Activated naive CD8-positive, alpha-beta T cell treated with anti-CD3 and anti-CD28 coated beads, Interleukin-2, amount 50 U/mL, for 16 hours (primary cell): ENCODE measurements at regions not wholly inside any gene's neighbourhood (a gene's known extent, or its start where the extent isn't known, plus 50 kb on each side); places are given as distances from the start of the nearest gene placed in this dataset.
"Not testable (repeated sequence)": the region's sequence is repeated elsewhere in the genome, so short reads cannot be mapped to it uniquely, and the experiment has no call there.

Source experiments
- DNase-seq: peaks from one replicate; pipeline ENCODE4 v3.0.0-alpha.2; 2020; ENCODE audit warnings: low read depth, low spot score

DNA sequence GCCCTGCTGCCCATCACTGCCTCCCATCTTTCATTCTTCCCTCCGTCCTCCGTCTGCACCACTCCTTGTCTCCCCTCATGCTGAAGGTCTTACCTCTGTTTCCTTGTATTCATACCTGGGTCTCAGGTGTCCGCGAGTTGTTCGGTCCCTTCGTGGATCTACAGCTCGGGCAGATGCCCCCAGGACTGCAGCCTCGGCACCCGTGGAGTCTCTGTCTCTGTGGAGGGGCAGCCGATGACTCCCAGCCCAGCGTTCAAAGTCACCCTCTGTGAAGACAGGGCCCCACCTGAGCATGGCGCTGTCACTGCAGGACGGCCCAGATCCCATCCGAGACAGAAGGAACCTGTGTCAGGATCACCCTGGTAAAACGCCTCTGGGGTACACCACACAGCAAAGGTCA lies 480.0 kb upstream of the SALL3 start:
- DNase-seq: no peak

DNA sequence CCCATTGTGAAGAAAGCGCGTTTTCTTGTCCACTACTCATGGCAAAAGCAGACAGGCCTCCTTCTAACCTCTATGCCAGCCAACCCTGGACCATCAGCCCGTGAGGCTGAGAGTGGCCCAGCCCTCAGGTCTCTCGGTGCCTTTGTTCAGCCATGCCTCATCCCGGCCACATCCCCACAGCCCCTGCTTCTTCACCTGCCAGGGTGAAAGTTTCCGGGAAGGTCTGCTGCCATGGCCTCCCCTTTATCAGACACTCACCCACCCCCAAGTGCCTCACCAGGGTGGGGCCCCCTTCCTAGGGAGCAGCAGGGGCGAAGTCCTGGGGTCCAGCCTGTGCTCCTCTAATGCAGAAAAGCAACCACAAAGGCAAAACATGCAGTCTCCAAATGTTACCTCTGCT lies 478.4 kb upstream of the SALL3 start:
- DNase-seq: no peak

DNA sequence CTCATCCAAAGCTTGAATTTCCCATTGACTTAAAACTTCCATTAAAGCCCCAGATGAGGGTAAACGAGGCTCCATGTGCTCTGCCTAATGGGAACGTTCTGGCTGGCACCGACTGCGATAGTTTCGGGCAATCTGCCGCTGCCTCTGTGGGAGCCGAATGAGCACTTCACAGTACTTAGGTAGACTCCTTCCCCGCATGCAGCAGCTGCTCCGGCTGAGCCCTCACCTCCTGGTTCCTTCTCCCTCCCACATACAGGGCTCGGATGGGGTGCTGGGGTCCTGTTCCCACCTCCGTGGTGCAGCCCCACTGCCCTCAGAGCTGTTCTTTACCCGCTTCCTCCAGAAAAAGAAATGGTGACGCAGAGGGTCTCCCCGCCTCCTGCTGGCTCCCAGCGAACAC lies 476.5 kb upstream of the SALL3 start:
- DNase-seq: no peak

DNA sequence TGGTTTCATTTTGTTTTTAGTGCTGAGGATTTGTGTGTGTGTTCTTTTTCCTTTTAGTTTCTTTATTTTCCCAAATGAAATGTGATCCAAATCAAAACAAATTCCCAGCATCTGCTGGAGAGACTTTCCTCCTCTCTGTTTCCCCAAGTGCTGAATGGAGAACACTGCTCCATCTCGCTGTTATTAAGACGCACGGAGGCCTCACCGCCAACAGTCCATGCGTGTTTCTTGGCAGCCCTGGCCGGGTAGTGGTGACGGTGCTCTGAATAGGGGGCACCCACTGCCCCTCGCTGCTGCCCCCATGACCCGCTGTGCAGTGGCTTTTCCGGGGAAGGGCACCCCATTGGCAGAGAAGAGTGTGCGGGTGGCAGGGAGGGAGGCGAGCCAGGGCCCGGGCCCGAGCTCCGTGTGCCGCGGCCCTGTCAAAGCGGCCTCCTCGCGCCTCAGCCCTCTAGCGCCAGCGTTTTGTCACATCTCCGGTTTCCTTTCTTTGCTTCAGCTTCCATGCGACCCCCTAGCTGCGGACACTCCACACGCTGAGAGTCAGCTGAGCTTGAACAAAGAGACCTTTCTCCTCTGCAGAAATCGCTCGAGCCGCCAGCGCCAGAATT lies 473.7 kb upstream of the SALL3 start:
- no peak for DNase-seq

DNA sequence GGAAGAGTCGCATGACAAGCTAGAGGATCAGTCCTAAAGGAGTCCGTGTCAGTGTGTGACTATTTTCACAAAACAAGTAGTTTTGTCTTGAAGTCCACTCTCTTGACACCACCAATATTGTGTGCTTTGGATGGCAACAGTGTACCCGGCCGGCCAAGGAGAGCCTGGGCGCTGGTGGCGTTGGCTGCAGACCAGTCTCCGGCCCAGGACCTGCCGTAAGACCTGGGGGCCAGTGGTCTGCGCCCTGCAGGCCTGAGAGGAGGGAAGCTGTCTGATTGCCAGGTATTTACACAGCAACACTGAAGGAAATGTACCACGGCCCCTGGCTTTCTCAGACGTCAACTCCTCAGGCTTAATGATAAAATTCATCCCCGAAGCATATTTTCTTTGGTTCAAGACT lies 472.4 kb upstream of the SALL3 start:
- DNase-seq: no peak

GRCh38 chr18:78508228-78508824 lies 471.3 kb upstream of the SALL3 start:
- not testable (repeated sequence) for DNase-seq

DNA sequence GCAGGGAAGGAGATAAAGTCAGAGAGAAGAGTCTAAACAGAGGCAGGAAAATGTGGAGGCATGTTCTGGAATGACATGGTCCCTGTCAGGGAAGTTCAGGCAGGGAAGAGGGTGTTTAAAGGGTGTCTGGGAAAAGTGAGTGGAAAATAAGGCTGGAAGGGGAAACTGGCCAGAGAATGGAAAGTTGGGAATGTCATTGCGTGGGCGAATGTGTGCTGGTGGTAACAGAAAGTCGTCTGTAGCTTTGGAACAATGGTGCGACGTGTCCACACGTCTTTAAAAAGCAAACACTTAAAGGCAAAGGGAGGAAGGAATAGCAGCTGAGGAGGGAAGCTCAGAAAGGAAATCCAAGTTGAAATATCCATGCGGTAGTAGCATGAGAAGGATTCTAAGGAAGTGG lies 469.5 kb upstream of the SALL3 start:
- no peak for DNase-seq

- DNase-seq: no peak
Measured at GRCh38 chr18:78510636-78511035, 469.0 kb upstream of the SALL3 start.

- no peak for DNase-seq
Measured at GRCh38 chr18:78511666-78512601, 467.7 kb upstream of the SALL3 start.

GRCh38 chr18:78514910-78515670 lies 464.5 kb upstream of the SALL3 start:
- DNase-seq: no peak

- DNase-seq: no peak
Measured at GRCh38 chr18:78517328-78517727, 462.3 kb upstream of the SALL3 start.

DNA sequence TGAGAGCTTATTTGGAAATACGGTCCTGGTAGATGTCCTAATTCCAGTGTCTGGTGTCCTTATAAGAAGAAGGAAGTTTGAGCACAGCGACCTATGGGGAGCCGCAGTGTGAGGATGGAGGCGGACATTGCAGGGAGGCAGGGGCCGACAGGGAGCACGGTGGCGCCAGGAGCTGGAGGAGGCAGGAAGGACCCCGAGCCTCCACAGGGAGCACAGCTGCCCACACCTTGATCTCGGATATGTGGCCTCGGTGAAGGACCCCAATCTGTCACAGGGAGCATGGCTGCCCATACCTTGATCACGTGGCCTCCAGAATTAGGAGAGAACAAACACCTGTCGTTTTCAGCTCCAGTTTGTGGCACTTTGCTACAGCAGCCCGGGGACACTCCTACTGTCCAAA lies 461.6 kb upstream of the SALL3 start:
- no peak for DNase-seq

DNA sequence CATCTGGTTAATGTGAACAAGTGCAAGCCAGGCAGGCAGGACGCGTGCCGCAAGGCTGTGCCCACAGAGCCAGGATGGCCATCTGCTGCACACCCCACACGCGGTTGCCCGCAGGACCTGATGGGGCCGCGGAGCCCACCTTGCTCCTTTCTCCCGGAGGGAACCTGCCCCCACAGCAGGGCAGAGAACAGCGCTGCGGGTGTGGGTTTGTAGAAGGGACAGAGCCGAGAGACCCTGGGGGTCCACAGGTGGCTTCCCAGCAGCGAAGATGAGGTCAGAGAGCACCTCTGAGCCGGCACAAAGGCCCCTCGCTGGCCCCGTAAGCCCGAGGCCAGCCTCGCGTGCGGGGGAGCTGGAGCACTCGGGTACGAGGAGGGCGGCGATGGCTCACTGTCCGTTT lies 460.8 kb upstream of the SALL3 start:
- no peak for DNase-seq

DNA sequence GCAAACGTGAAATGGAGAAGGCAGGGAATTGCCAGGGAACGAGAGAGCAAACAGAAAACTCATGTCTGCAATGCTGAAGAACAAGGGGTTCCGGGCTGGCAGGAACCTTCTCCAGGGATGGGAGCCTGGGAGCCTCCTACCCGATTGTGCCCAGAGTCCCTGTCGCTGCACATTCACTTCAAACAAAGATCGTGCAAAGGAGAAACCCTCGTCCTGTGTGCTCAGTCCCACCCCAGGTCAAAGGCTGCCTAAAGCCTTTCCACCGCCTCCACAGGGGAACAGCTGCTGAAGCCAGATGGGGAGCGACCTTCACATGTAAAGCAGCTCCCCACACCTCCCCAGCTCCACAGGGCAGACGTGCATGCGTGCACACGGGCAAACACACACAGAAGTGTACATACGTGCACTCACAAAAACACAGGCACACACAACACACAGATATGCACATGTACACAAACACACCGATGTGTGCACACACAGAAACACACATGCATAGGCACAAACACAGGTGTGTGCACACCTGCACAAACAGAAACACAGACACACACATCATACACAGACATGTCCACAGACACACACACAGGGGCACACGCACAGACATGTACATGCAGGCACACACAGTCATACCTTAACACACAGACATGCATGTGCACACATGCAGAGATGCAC lies 460.1 kb upstream of the SALL3 start:
- DNase-seq: no peak

DNA sequence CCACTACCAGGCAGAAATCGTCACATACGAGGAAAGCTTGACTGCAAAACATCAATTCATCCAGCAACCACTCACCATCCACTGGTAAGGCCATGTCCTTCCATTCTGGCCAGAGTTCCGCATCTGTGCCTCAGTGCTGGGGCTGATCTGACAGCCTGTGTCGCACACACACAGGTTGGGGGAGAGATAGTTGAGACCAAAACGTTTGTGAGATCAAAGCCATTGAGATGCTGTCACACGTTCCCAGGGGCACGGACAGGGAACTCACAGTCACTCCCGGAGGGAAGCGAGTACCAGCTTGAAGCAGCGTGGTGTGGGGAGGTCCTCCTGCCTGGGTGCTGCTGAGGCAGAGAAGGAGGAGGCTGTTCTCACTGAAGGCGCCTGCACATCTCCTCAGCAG lies 458.5 kb upstream of the SALL3 start:
- DNase-seq: no peak

GRCh38 chr18:78521744-78522143 lies 457.9 kb upstream of the SALL3 start:
- no peak for DNase-seq

DNA sequence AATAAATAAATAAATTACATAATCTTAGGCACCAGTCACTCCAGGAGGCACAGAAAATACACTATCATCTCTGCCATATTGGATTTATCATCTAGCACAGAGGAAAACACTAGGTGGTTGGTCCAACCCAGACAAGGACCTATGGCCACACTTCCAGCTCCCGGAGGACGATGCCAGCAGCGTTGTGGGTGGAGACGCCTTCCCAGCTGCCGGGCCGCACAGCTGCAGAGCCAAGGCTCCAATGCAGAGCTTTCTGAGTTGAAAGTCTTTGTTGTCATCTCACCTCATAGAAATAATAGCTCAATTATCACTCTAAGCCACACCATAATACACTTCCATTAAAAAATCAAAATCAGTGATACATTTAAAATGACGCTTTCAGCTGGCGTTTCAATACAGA lies 457.1 kb upstream of the SALL3 start:
- no peak for DNase-seq

DNA sequence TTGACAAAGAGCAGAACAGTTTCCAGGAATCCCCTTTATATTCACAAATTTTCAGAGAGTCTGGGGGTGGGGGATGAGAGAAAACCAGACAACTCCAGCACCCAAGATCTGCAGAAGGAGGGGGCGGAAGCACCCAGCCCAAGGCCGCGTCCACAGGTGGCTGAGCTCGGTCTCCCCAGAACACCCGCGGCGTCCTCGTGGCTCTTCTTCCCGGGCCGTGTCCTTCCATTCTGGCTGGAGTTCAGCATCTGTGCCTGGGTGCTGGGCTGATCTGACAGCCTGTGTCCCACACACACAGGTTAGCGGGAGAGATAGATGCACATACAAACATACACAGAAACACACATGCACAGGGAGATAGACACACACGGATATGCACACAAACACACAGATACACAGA lies 455.8 kb upstream of the SALL3 start:
- DNase-seq: no peak

GRCh38 chr18:78525366-78526111 lies 454.1 kb upstream of the SALL3 start:
- no peak for DNase-seq

GRCh38 chr18:78526275-78526674 lies 453.3 kb upstream of the SALL3 start:
- no peak for DNase-seq
